PC-3 (cell line): ENCODE measurements at regions not wholly inside any gene's neighbourhood (a gene's known extent, or its start where the extent isn't known, plus 50 kb on each side); places are given as distances from the start of the nearest gene placed in this dataset.

Experiments
- EZH2 ChIP-seq: fragments of 300-600 bp; sonication (generic); IDR thresholded peaks from one replicate; pipeline ENCODE4 v1.6.1; 2017; ENCODE audit warnings: antibody characterized with exemption, mild to moderate bottlenecking, low read length; ENCODE audit not compliant: unreplicated experiment
- EZH2phosphoT487 ChIP-seq: fragments of 300-600 bp; sonication (generic); IDR thresholded peaks from 2 replicates; pipeline ENCODE4 v1.6.1; 2018; ENCODE audit warnings: mild to moderate bottlenecking, antibody characterized with exemption, low read length, borderline replicate concordance
- TF ChIP-seq, protein P1 (sequence below): fragments of 300-600 bp; sonication (generic); conservative IDR thresholded peaks from 2 replicates; pipeline ENCODE4 v1.5.1; 2017; ENCODE audit warnings: antibody characterized with exemption, low read depth, mild to moderate bottlenecking, low read length

DNA sequence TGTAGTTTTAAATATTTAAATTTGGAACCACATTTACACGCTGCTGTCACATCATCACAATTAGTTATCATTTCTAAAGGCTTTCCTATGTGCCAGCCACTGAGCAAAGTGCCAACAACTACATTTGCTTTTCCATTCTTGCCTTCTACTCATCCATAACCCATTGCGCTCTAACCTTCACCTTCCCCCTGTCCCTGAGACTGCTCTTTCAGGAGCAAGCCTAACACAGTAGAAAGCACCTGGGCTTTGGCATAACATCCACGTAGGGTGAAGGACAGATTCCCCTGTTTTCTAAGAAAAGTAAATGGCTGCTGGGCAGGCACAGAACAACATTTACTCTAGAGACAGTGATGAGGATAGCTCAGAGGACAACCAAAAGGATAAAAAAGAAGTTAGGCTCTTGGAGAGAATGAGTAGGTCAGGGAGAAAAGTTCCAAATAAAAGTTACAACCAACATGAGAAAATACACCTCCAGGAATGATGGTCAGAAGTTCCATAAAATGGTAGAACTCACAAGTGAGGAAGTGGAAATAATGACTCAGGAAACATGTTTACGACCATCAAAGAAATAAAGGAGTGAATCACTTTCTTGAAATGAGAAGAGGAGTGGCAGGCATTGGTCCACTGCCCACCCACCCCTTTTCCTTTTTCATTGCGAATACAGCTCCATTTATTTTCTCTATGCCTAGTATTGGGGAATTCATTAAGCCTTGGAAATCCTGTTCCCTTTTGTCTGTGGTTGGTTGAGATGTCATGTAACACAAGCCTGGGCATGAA, 77.2 kb downstream of the PFDN4 start:
- TF ChIP-seq, protein P1, sequence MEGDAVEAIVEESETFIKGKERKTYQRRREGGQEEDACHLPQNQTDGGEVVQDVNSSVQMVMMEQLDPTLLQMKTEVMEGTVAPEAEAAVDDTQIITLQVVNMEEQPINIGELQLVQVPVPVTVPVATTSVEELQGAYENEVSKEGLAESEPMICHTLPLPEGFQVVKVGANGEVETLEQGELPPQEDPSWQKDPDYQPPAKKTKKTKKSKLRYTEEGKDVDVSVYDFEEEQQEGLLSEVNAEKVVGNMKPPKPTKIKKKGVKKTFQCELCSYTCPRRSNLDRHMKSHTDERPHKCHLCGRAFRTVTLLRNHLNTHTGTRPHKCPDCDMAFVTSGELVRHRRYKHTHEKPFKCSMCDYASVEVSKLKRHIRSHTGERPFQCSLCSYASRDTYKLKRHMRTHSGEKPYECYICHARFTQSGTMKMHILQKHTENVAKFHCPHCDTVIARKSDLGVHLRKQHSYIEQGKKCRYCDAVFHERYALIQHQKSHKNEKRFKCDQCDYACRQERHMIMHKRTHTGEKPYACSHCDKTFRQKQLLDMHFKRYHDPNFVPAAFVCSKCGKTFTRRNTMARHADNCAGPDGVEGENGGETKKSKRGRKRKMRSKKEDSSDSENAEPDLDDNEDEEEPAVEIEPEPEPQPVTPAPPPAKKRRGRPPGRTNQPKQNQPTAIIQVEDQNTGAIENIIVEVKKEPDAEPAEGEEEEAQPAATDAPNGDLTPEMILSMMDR: no peak
- TF ChIP-seq EZH2: no peak
- no peak for TF ChIP-seq EZH2phosphoT487
